CD4-positive, alpha-beta T cell (primary cell): ENCODE measurements at regions not wholly inside any gene's neighbourhood (a gene's known extent, or its start where the extent isn't known, plus 50 kb on each side); places are given as distances from the start of the nearest gene placed in this dataset.

Source experiments
- ATAC-seq: fragments of 200-7000 bp; cut with Tn5 transposase; one replicate; pipeline ENCODE4 v1.10.0; 2022; ENCODE audit warnings: mild to moderate bottlenecking; ENCODE audit not compliant: poor library complexity
- CTCF ChIA-PET: fragments of 350-600 bp; sonication (Branson Sonifier 250); formaldehyde crosslinking; loops from one replicate; lab custom pipeline; 2021; ENCODE audit warnings: antibody characterized with exemption, inconsistent platforms; lab: Charles Lee
- POLR2A ChIA-PET: fragments of 350-600 bp; sonication (Branson Sonifier 250); formaldehyde crosslinking; loops from one replicate; lab custom pipeline; 2021; ENCODE audit warnings: antibody characterized with exemption, inconsistent platforms; lab: Charles Lee
- DNase-seq, 14 experiments: peaks; one replicate each; pipeline ENCODE4 v3.0.0-alpha.2; 2013 to 2020; ENCODE audit warnings: mixed read lengths in 2 of 14
- H3K27ac ChIP-seq, 2 donors: one replicate each; pipeline versions ENCODE4 v1.5.1 to v1.7.0; 2013; ENCODE audit warnings: low read length in 2 of 2, low read depth in 1 of 2, mild to moderate bottlenecking in 1 of 2
- H3K27me3 ChIP-seq, 2 experiments: 1 replicate in 1 of 2; 2 replicates in 1 of 2; pipeline versions ENCODE4 v1.6.1 to v1.7.0; 2013; ENCODE audit warnings: low read length in 2 of 2, control low read depth in 1 of 2, mild to moderate bottlenecking in 1 of 2, moderate library complexity in 1 of 2; ENCODE audit not compliant: insufficient read depth in 2 of 2, control insufficient read depth in 1 of 2
- H3K36me3 ChIP-seq: one replicate; pipeline ENCODE4 v1.6.1; 2013; ENCODE audit warnings: low read length, control low read depth; ENCODE audit not compliant: insufficient read depth
- H3K4me1 ChIP-seq: one replicate; pipeline ENCODE4 v1.6.1; 2013; ENCODE audit warnings: low read length, control low read depth; ENCODE audit not compliant: insufficient read depth
- H3K4me3 ChIP-seq: one replicate; pipeline ENCODE4 v1.5.1; 2013; ENCODE audit warnings: mild to moderate bottlenecking, low read length, moderate library complexity
- H3K9me3 ChIP-seq, 2 experiments: 1 replicate in 1 of 2; 2 replicates in 1 of 2; pipeline versions ENCODE4 v1.6.1 to v1.7.0; 2013; ENCODE audit warnings: low read length in 2 of 2, mild to moderate bottlenecking in 2 of 2, control low read depth in 1 of 2, moderate library complexity in 1 of 2; ENCODE audit not compliant: control insufficient read depth in 1 of 2, insufficient read depth in 1 of 2
- H3K27ac Mint-ChIP-seq: one replicate; pipeline ENCODE4 v1.8.0; 2020; ENCODE audit warnings: mixed read lengths
- H3K27me3 Mint-ChIP-seq: one replicate; pipeline ENCODE4 v1.8.0; 2021; ENCODE audit warnings: mixed read lengths
- H3K36me3 Mint-ChIP-seq: one replicate; pipeline ENCODE4 v1.8.0; 2021; ENCODE audit warnings: low read depth, mixed read lengths
- H3K4me1 Mint-ChIP-seq: one replicate; pipeline ENCODE4 v1.8.0; 2021; ENCODE audit warnings: low read depth, mixed read lengths
- H3K4me3 Mint-ChIP-seq: one replicate; pipeline ENCODE4 v1.8.0; 2020; ENCODE audit warnings: mild to moderate bottlenecking, mixed read lengths
- H3K9me3 Mint-ChIP-seq: one replicate; pipeline ENCODE4 v1.8.0; 2020; ENCODE audit warnings: mixed read lengths
- intact Hi-C, 2 experiments: fragments of 100-400 bp; cut with DNase I in 1 of 2; cut with micrococcal nuclease in 1 of 2; formaldehyde crosslinking; loops; one replicate each; pipeline versions ENCODE4 v1.15.1 to v1.9.0; 2023 to 2025; cut with DNase I, micrococcal nuclease
- TF ChIP-seq, protein P1 (sequence below): fragments of 200-600 bp; IDR thresholded peaks from one replicate; pipeline ENCODE4 v1.8.0; 2022; ENCODE audit warnings: antibody characterized with exemption, mild to moderate bottlenecking

DNA sequence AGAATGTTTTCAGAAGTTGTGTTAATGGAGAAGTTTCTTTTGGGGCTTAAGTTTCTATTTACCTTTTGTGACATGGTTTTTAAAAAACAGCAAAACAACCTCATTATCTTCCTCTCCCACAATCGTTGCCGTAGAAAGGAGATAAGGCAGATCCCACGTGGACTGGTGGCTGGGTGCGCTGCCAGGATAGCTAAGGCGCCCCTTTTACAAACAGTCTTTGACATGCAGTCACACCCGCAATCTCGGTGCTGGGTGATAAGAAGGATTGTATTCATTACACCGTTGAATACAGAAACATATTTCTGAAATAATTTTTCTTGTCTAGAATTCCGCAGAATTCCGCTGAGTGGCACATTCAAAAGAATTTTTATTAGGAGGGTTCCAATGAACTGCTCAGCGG lies 271.1 kb downstream of the UQCRFS1 start:
- no peaks in the 10 kb centered on the region for H3K27me3 ChIP-seq
- H3K36me3 Mint-ChIP-seq: no peaks in the 10 kb centered on the region
- ChIA-PET POLR2A (no interaction called here), CTCF (no interaction called here)
- DNase-seq: no peak
- no peaks in the 10 kb centered on the region for H3K4me1 ChIP-seq
- H3K27me3 Mint-ChIP-seq: peaks cover 15% of the 10 kb centered on the region
- H3K4me3 Mint-ChIP-seq: no peak overlapping the region
- no peak for ATAC-seq
- H3K36me3 ChIP-seq: no peaks in the 10 kb centered on the region
- no peak overlapping the region for H3K27ac ChIP-seq
- no peaks in the 10 kb centered on the region for H3K4me1 Mint-ChIP-seq
- intact Hi-C loops: no loop called here
- peaks cover 0 to 5% of the 10 kb centered on the region in 2 experiments for H3K9me3 ChIP-seq
- TF ChIP-seq, protein P1, sequence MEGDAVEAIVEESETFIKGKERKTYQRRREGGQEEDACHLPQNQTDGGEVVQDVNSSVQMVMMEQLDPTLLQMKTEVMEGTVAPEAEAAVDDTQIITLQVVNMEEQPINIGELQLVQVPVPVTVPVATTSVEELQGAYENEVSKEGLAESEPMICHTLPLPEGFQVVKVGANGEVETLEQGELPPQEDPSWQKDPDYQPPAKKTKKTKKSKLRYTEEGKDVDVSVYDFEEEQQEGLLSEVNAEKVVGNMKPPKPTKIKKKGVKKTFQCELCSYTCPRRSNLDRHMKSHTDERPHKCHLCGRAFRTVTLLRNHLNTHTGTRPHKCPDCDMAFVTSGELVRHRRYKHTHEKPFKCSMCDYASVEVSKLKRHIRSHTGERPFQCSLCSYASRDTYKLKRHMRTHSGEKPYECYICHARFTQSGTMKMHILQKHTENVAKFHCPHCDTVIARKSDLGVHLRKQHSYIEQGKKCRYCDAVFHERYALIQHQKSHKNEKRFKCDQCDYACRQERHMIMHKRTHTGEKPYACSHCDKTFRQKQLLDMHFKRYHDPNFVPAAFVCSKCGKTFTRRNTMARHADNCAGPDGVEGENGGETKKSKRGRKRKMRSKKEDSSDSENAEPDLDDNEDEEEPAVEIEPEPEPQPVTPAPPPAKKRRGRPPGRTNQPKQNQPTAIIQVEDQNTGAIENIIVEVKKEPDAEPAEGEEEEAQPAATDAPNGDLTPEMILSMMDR: no peak
- H3K27ac Mint-ChIP-seq: no peak overlapping the region
- H3K4me3 ChIP-seq: no peak overlapping the region
- H3K9me3 Mint-ChIP-seq: peaks cover 6% of the 10 kb centered on the region

DNA sequence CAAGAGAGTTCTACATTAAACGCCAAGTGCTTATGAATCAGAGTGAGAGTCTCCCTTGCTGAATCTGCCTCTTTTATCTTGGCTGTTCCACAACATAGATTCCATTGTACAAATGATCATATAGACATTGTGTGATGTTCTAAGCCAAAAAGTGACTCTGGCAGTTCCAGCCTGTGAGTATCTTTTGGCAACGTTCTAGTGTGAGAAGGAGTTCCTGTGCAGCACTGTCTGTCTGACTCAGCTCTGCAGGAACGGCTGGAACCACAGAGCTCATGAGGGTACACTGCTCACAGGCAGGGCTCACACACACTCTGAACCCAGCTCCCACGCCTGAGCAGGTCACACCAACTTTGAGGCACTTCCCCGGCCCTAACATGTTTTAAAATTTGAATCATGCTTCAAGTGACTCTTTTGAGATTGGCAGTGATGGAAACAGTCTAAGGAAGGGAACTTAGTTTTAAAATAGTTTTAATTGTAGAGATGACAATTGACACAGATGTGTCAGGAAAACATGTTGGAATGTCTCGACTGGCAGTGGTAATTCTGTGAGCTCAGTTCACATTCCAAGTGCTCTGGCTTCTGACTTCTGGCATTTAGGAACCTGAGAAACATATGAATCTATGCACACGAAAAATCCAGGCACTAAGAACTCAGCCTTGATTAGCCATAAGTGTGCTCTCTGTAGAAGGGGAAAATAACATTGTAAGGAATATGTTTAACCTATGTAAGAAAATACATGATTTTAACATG lies 272.0 kb downstream of the UQCRFS1 start:
- peaks cover 15% of the 10 kb centered on the region for H3K27me3 Mint-ChIP-seq
- no peak overlapping the region for H3K4me3 ChIP-seq
- H3K36me3 Mint-ChIP-seq: no peaks in the 10 kb centered on the region
- no peaks in the 10 kb centered on the region for H3K4me1 ChIP-seq
- no peak overlapping the region for H3K4me3 Mint-ChIP-seq
- H3K27ac Mint-ChIP-seq: no peak overlapping the region
- H3K27ac ChIP-seq: no peak overlapping the region
- peaks cover 0 to 5% of the 10 kb centered on the region in 2 experiments for H3K9me3 ChIP-seq
- peaks cover 6% of the 10 kb centered on the region for H3K9me3 Mint-ChIP-seq
- DNase-seq (no peak), ATAC-seq (no peak)
- POLR2A ChIA-PET: no interaction called here
- no peaks in the 10 kb centered on the region for H3K4me1 Mint-ChIP-seq
- H3K27me3 ChIP-seq: no peaks in the 10 kb centered on the region
- no peaks in the 10 kb centered on the region for H3K36me3 ChIP-seq
- TF ChIP-seq, protein P1: no peak
- intact Hi-C loops: no loop called here
- CTCF ChIA-PET: no interaction called here

DNA sequence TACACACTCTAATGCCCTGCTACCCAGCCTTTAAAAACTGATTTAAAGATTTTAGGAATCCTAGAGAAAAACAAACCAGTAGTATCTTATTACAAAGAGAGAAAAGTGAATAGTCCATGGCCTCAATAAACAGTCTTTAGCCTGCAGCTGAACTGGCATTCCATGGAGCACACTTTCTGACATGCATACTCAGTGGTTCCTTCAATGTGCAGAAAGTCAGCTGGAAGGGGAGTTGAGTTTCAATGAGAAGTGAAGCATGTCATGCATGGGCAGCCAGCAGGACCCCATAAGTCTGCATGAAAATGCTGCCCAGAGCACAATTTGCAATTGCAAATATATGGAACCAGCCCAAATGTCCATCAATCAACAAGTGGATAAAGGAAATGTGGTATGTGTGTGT lies 273.7 kb downstream of the UQCRFS1 start:
- Histone ChIP-seq H3K36me3 (no peaks in the 10 kb centered on the region), H3K9me3 (peaks cover 0 to 7% of the 10 kb centered on the region in 2 experiments), H3K27ac (no peak overlapping the region), H3K4me3 (no peak overlapping the region), H3K27me3 (no peaks in the 10 kb centered on the region), H3K4me1 (no peaks in the 10 kb centered on the region)
- Mint-ChIP-seq H3K9me3 (peaks cover 9% of the 10 kb centered on the region), H3K36me3 (no peaks in the 10 kb centered on the region), H3K4me1 (no peaks in the 10 kb centered on the region), H3K27ac (no peak overlapping the region), H3K27me3 (peaks cover 15% of the 10 kb centered on the region), H3K4me3 (no peak overlapping the region)
- TF ChIP-seq, protein P1: no peak
- no peak for DNase-seq
- CTCF ChIA-PET: no interaction called here
- no peak for ATAC-seq
- POLR2A ChIA-PET: no interaction called here
- intact Hi-C loops: no loop called here
